ENCODE measurements at regions not wholly inside any gene's neighbourhood (a gene's known extent, or its start where the extent isn't known, plus 50 kb on each side); places are given as distances from the start of the nearest gene placed in this dataset.

GRCh38 chr9:107216329-107216728, 66.8 kb upstream of the RAD23B start:
- ATAC-seq (ENCODE audit: low read depth), result no peak

GRCh38 chr9:107218829-107219485, 64.1 kb upstream of the RAD23B start:
- no peak for DNase-seq (ENCODE audit: low spot score)
- Histone ChIP-seq H3K36me3 (ENCODE audit: low read depth) (no peaks in the 10 kb centered on the region), H3K9me3 (ENCODE audit: severe bottlenecking) (no peaks in the 10 kb centered on the region), H3K27ac (ENCODE audit: poor library complexity, severe bottlenecking) (no peak overlapping the region), H3K4me3 (ENCODE audit: severe bottlenecking) (no peak overlapping the region), H3K4me1 (ENCODE audit: insufficient read depth, poor library complexity, severe bottlenecking) (peaks cover 18% of the 10 kb centered on the region), H3K27me3 (ENCODE audit: insufficient read depth, poor library complexity, severe bottlenecking) (no peaks in the 10 kb centered on the region)
- ATAC-seq (ENCODE audit: low read depth), result no peak
- TF ChIP-seq CTCF (IDR thresholded peaks at IDR 0.05; ENCODE audit: poor library complexity, severe bottlenecking), result no peak

More at GRCh38 chr9:107216329-107216728, 66.8 kb upstream of the RAD23B start:
- Histone ChIP-seq H3K27me3 (ENCODE audit: insufficient read depth, poor library complexity, severe bottlenecking) (no peaks in the 10 kb centered on the region), H3K9me3 (ENCODE audit: severe bottlenecking) (no peaks in the 10 kb centered on the region), H3K4me3 (ENCODE audit: severe bottlenecking) (no peak overlapping the region), H3K36me3 (ENCODE audit: low read depth) (no peaks in the 10 kb centered on the region), H3K4me1 (ENCODE audit: insufficient read depth, poor library complexity, severe bottlenecking) (peaks cover 28% of the 10 kb centered on the region), H3K27ac (ENCODE audit: poor library complexity, severe bottlenecking) (no peak overlapping the region)
- no peak for TF ChIP-seq CTCF (IDR thresholded peaks at IDR 0.05; ENCODE audit: poor library complexity, severe bottlenecking)
- no peak for DNase-seq (ENCODE audit: low spot score)

GRCh38 chr9:107219486-107220077, 63.5 kb upstream of the RAD23B start:
- no peak overlapping the region for H3K4me3 ChIP-seq (ENCODE audit: severe bottlenecking)
- H3K27me3 ChIP-seq (ENCODE audit: insufficient read depth, poor library complexity, severe bottlenecking), result no peaks in the 10 kb centered on the region
- H3K27ac ChIP-seq (ENCODE audit: poor library complexity, severe bottlenecking), result no peak overlapping the region
- H3K4me1 ChIP-seq (ENCODE audit: insufficient read depth, poor library complexity, severe bottlenecking), result peaks cover 14% of the 10 kb centered on the region
- ATAC-seq (ENCODE audit: low read depth), result no peak
- no peak for TF ChIP-seq CTCF (IDR thresholded peaks at IDR 0.05; ENCODE audit: poor library complexity, severe bottlenecking)
- H3K36me3 ChIP-seq (ENCODE audit: low read depth), result no peaks in the 10 kb centered on the region
- DNase-seq (ENCODE audit: low spot score), result no peak
- no peaks in the 10 kb centered on the region for H3K9me3 ChIP-seq (ENCODE audit: severe bottlenecking)

GRCh38 chr9:107221321-107221720, 61.8 kb upstream of the RAD23B start:
- Histone ChIP-seq H3K27ac (ENCODE audit: poor library complexity, severe bottlenecking) (no peak overlapping the region), H3K4me3 (ENCODE audit: severe bottlenecking) (no peak overlapping the region), H3K9me3 (ENCODE audit: severe bottlenecking) (no peaks in the 10 kb centered on the region), H3K4me1 (ENCODE audit: insufficient read depth, poor library complexity, severe bottlenecking) (peaks cover 6% of the 10 kb centered on the region), H3K27me3 (ENCODE audit: insufficient read depth, poor library complexity, severe bottlenecking) (no peaks in the 10 kb centered on the region), H3K36me3 (ENCODE audit: low read depth) (no peaks in the 10 kb centered on the region)
- no peak for DNase-seq (ENCODE audit: low spot score)
- ATAC-seq (ENCODE audit: low read depth), result no peak
- TF ChIP-seq CTCF (IDR thresholded peaks at IDR 0.05; ENCODE audit: poor library complexity, severe bottlenecking), result no peak

GRCh38 chr9:107222020-107222522, 61.0 kb upstream of the RAD23B start:
- no peaks in the 10 kb centered on the region for H3K27me3 ChIP-seq (ENCODE audit: insufficient read depth, poor library complexity, severe bottlenecking)
- TF ChIP-seq CTCF (IDR thresholded peaks at IDR 0.05; ENCODE audit: poor library complexity, severe bottlenecking), result no peak
- no peak overlapping the region for H3K27ac ChIP-seq (ENCODE audit: poor library complexity, severe bottlenecking)
- H3K9me3 ChIP-seq (ENCODE audit: severe bottlenecking), result no peaks in the 10 kb centered on the region
- peak; percentile 41; the same call in 2 of the 3 replicates for ATAC-seq (ENCODE audit: low read depth)
- peaks cover 6% of the 10 kb centered on the region for H3K4me1 ChIP-seq (ENCODE audit: insufficient read depth, poor library complexity, severe bottlenecking)
- no peak for DNase-seq (ENCODE audit: low spot score)
- no peak overlapping the region for H3K4me3 ChIP-seq (ENCODE audit: severe bottlenecking)
- H3K36me3 ChIP-seq (ENCODE audit: low read depth), result no peaks in the 10 kb centered on the region
